ENCODE measurements at regions not wholly inside any gene's neighbourhood (a gene's known extent, or its start where the extent isn't known, plus 50 kb on each side); places are given as distances from the start of the nearest gene placed in this dataset.

DNA sequence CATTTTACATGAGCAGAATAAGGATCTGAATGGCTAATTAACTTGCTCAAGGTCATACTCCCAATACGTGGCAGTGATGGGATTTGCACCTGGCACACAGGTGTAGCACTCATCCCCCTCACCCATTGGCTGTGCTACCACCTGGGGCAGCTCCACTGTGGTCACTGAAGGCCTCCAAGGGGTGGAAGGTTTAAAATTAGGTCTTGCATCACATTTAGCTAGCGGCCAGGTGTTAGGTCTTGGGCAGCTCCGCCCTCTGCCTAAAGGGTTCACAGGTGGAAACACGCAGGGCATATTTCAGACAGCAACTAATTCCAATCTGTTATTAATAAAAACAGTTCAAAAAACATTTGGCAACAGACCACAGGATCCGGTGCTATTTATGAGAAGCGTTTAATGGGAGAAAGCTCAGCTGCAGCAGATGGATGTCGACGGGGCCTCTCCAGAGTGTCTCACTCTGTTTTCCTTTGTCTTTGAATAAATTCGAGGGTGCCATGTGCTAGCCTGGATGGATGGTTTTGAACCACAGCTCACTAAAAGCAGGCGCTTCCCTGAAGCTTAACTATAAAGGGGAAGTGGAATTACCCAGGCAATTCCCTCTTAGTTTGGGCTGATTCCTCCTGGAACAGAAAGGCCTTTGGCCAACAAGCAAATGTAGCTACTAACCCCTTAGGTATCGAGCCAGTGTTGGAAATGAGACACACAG, 1017.6 kb downstream of the TYW1 start:
- TF ChIP-seq CTCF (IDR thresholded peaks at IDR 0.05; ENCODE audit: insufficient read depth, low read depth, low read length) (no peak), EZH2 (IDR thresholded peaks at IDR 0.05; ENCODE audit: insufficient read depth, low read length) (no peak)

Data from astrocyte (in vitro differentiated cells and primary cell).